Stimulated activated CD4-positive, alpha-beta T cell treated with anti-CD3 and anti-CD28 coated beads, TNF-alpha, amount 100 ng/mL, for 24 hours (primary cell): ENCODE measurements at regions not wholly inside any gene's neighbourhood (a gene's known extent, or its start where the extent isn't known, plus 50 kb on each side); places are given as distances from the start of the nearest gene placed in this dataset.

ENCODE experiments used
- DNase-seq, 3 experiments: peaks; one replicate each; pipeline ENCODE4 v3.0.0-alpha.2; 2020; ENCODE audit warnings: low read depth in 3 of 3

DNA sequence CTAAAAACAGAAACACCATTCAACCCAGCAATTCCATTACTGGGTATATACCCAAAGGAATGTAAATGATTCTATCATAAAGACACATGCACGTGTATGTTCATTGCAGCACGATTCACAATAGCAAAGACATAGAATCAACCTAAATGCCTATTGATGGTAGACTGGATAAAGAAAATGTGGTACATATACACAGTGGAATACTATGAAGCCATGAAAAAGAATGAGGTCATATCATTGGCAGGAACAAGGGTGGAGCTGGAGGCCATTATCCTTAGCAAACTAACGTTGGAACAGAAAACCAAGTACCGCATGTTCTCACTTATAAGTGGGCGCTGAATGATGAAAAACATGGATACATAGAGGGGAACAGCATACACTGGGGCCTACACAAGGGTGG lies 77.2 kb upstream of the MYOCD start:
- DNase-seq = no peak

DNA sequence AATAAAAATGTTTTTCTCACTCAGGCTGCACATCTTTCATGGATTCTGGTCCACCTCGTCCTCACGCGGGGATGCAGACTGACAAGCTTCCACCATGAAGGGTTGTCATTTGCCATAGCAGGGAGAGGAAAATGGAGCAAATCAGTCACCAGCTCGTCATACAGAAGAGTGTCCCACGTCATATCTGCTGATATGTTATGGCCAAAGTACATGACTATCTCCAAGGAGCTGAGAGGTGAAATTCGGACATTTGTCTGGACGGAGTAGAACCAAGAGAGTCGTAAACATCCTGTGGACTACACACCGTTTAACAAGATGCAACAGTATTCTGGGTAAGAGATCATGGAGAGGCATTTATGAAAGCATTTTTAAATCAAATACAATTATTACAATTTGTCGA lies 75.3 kb upstream of the MYOCD start:
- no peak for DNase-seq

DNA sequence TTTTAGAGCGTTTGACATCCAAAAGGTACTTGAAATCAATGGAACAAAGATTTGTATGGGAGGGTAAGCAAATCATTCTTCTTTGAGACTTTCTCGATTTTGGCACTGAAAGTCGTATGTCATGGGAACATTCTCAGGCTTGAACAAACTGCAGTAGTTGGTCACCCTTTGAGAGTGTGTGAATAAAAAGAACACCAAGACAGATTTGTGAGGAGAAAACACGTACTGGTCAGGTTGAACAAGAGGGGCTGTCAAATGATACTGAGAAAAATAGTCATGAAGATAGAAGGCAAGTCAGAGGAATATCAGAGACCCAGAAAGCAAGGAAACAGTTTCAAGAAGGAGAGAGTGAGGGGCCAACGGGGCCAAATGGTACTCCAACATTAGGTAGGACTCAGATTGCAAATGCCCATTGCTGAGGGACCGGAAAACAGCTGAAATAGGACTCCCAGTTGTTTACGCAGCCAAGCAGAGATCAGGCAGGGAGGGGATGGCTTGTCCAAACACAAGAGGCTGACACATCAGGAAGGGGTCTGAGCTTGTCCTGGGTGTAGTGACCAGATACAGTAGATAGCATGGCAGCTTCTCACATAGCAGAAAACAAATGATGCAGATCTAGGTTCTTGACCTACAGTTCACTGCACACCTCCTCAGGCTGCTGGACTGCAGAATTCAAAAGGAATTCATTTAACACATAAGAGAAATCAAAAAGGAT lies 74.5 kb upstream of the MYOCD start:
- no peak for DNase-seq

GRCh38 chr17:12592941-12593340 lies 72.7 kb upstream of the MYOCD start:
- no peak for DNase-seq

GRCh38 chr17:12596961-12597360 lies 68.7 kb upstream of the MYOCD start:
- DNase-seq = no peak

- no peak for DNase-seq
Measured at GRCh38 chr17:12597895-12598294, 67.8 kb upstream of the MYOCD start.

- DNase-seq = no peak
Measured at GRCh38 chr17:12599186-12599920, 66.3 kb upstream of the MYOCD start.

DNA sequence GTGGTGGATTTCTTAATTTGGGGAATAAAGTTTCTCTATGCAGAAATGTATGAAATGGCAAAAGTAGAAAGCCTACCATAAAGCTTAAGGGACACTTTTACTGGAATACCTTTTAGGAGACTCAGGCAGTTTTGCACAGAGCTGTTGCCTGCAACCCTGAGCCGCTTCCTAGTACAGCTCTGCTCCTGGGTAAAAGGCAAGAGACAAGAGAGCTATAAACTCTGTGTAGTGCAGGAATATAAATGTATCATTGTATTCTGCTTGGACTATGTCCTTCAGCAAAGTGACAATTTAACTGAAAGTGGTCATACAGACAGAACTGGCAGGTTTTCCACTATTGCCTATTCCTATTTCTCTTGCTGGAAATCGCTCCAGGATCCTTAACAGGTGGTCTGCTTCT lies 65.3 kb upstream of the MYOCD start:
- DNase-seq = no peak

DNA sequence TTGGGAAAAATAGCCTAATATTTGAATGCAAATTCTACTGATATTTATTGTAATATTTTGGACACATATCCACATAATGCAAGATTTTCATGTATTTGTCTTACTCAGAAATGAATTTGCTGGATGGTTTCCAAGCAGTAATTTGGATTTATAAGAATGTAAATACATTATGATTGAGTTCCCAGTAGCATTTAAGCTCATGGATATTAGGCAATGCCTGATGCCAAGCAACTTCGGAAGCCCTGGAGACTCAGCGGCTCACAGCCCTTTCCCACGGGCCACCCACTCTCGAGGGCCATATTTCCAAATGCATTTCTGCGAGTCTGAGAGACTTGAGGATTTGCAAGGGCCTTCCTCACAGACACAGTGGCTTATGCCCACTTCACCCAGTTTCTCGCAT lies 62.1 kb upstream of the MYOCD start:
- DNase-seq = no peak

DNA sequence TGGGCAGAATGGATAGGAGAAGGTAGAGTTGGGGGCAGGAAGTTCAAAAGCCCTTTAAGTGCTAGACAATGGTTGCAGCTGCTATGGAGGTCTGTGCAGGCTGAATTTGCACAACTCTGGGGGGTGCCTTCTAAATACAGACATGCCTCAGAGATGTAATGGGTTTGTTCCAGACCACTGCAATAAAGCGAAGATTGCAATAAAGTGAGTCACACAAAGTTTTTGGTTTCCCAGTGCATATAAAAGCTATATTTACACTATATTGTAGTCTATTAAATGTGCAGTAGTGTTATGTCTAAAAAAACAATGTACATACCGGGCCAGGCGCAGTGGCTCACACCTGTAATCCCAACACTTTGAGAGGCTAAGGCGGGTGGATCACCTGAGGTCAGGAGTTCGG lies 60.5 kb upstream of the MYOCD start:
- no peak for DNase-seq

GRCh38 chr17:12613566-12613965 lies 52.1 kb upstream of the MYOCD start:
- DNase-seq = no peak
